Activated effector memory CD4-positive, alpha-beta T cell treated with anti-CD3 and anti-CD28 coated beads, Interleukin-2, amount 50 U/mL, for 16 hours (primary cell): ENCODE measurements at regions not wholly inside any gene's neighbourhood (a gene's known extent, or its start where the extent isn't known, plus 50 kb on each side); places are given as distances from the start of the nearest gene placed in this dataset.

ENCODE experiments used
- DNase-seq: peaks from one replicate; pipeline ENCODE4 v3.0.0-alpha.2; 2020

GRCh38 chr6:142561511-142562265, 259.9 kb downstream of the ADGRG6 start:
- DNase-seq: no peak

DNA sequence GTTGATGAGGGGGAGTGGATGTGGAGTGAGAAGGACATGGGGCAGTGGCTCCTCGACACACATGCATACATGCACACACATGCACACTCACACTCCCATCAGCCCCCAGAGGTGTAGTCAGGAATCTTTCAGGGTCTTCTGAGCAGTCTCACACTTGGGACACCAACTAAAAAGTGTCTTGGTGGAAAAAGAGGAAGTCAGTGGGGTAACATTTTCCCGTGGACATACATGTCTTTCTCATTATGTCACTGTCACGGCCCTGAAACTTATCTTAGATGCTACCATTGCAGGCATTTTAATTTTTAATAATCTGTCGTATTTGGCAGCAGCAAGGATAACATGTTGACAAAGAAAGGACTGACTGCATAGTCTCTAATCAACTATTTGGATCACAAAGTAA, 261.1 kb downstream of the ADGRG6 start:
- DNase-seq: no peak

DNA sequence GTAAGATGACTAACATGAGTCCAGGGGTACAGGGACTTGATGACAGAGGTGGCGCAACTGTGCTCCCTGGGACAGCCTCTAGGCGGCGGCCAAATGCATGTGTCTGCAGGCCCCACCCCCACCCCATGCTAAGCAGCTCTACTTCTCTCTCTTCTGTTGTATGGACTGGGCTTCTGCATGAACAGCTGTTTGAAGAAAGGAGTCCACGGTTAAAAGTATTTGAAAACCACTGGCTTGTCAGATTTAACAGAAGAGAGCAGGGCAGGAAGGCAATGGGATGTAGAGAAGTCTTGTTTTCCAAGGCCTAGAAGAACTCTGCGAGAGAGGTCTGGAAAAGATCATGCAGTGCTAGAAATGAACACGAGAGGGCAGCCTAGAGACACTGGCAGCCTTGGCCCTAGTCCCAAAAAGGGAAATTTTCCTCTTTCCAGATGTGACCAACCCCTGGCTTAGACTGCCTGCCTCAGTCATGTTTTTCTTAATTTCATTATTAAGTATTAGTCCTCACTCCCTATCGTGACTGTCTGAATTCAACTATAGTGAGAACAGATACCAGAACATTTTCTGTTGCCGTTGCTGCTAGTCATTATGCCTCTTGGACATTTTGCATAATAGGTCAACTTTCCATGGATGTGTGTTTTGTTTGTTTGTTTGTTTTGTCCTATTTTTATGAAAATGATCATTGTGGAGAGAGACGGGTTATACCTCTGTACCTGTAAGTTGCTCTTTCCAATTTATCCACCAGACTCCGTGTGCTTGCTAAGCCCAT, 265.0 kb downstream of the ADGRG6 start:
- peak; percentile 77 for DNase-seq

DNA sequence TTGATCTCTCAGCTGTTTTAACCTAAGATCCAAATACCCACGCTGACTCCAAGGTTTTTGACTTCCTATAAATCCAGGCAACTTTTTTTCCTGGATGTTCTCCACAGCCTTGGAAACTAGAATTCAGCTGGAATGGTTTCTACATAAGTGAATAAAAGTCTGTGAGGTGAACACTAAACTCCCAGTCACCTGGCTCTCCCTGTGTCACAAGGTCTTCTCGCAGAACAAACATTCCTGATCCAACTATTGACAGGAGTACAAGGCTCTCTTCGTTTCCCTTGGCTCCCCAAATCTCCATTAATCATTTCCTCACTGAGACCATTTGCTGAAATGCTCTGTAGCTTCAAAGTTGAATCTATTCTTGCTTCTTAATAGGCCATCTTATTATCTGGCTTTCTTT, 265.7 kb downstream of the ADGRG6 start:
- no peak for DNase-seq

- DNase-seq: no peak
These were observed 267.2 kb downstream of the ADGRG6 start for GRCh38 chr6:142568857-142569597.

DNA sequence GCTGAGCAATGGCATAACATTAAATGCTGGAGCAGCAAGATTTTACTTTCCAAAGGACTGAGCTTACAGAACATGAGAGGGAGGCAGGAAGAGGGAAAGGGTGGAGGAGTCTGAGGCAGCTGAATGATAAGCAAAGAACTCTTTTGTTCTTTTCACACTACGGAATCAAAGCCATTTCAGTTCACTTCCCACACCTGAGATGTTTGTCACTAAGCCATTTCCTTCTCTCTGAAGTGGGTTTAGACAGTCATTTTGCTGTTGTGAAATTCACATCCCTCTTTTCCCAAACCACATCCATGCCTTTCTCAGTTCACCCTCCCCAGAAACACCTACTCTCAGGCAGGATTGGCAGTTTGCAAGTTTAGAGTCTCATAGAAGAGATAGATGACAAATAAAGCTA, 267.9 kb downstream of the ADGRG6 start:
- no peak for DNase-seq

- DNase-seq: no peak
These were observed 268.4 kb downstream of the ADGRG6 start for GRCh38 chr6:142570221-142570671.

- DNase-seq: no peak
These were observed 291.1 kb downstream of the ADGRG6 start for GRCh38 chr6:142592876-142593275.

DNA sequence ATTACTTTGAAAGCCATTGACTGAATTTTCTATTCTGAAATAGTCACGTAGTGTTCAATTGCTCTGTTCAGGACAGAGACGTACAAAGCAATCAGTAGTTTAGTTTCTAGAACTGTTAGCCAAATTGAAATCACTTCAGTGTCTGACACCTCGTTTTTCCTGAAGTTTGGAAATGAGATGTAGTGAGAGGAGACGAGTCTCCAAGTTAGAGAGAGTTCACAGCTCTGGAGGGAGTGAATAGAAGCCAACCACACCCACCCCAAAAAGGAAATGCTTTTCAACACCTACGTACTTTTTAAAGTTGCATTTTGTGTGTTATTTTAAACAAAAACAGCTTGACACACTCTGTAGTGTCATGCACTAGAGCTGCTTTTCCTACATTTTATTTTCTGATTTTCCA, 296.0 kb downstream of the ADGRG6 start:
- no peak for DNase-seq

DNA sequence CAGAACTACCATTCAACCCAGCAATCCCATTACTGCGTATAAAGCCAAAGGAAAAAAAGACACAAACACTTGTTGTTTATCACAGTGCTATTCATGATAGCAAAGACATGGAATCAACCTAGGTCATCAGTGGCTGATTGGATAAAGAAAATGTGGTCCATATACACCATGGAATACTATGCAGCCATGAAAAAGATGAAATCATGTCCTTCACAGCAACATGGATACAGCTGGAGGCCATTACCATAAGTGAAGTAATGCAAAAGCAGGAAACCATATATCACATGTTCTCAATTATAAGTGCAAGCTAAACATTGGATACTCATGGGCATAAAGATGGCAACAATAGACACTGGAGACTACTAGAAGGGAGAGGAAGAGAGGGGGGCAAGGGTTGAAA, 299.6 kb downstream of the ADGRG6 start:
- DNase-seq: no peak

- DNase-seq: no peak
These were observed 301.2 kb downstream of the ADGRG6 start for GRCh38 chr6:142602972-142603371.

DNA sequence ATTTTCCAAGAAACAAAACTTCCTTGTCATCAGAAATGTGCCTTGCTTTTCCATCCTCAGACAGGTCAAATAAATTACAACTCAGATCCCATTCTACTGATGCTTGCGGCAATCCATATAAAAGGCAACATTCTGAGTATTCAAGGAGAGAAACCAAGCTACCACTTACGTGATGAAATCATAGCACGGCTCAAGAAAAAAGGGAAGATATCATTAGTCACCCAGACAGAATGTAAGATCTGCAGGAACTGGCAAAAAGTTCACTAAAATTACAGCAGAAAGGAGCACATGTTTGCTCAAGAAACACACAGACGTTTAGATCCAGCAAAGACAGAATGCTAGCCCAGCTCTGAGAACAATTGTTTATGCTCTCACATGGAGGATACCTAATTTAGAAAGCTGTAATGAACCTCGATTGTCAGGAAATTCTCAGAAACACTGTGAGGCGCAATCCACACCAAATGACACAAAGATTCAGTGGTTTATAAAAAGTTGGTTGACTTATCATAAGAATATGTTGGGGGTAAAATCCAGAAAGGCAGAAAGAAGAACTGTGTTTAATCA, 304.2 kb downstream of the ADGRG6 start:
- no peak for DNase-seq

DNA sequence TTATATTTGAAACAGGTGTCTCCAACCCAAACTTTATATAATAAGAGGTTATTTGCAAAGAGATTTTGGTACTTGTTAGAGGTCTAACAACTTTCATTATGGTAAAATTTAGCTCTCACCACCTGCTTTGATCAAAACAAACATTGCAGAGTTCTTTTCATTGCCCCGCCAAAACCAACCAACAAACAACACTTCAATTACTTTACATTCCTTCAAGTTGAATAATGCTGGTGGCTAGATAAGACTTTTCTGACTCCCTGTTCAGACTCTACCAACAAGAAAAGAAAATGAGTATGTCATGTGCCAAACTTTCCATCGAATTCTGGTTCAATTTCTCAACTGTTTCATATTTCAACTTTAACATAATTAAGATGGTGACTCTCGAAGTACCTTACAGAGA, 311.1 kb downstream of the ADGRG6 start:
- no peak for DNase-seq

- no peak for DNase-seq
These were observed 312.2 kb downstream of the ADGRG6 start for GRCh38 chr6:142613981-142614380.

DNA sequence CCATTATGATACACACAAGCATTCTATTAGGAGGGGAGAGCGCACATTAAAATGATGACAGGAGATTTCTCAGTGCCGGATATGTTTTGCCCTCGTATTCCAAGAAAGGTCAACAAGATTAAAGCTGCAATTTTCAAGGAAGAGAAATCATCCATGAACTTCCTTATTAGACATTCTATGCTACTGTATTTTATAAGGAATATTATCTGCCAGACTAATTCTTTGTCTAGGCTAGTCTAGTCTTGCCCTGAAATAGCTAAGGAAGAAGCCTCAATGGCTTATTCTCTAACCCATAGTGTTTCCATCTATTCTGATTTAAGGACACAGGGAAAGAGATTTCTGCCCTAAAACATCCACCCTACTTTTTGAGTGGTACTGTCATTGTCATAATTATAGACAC, 315.4 kb downstream of the ADGRG6 start:
- DNase-seq: no peak

DNA sequence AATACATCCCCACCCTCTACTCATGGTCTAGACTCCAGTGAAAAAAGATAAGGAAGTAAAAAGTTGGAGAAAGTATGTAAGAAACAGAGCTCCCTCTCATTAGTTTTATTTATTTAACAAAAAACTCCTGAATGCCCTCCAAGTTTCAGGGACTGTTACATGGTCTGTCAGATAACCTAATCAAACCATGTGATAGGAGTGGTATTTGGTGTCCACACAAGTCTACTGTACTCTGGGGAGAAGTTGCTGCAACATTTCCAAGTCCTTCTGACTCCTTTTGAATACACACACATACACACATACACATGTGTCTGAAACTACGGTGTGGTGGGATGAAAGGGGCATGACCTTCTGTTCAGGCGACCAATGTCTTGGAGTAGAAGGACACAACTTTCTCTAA, 320.0 kb downstream of the ADGRG6 start:
- no peak for DNase-seq

- DNase-seq: no peak
These were observed 319.8 kb downstream of the HIVEP2 start for GRCh38 chr6:142624978-142625715.

DNA sequence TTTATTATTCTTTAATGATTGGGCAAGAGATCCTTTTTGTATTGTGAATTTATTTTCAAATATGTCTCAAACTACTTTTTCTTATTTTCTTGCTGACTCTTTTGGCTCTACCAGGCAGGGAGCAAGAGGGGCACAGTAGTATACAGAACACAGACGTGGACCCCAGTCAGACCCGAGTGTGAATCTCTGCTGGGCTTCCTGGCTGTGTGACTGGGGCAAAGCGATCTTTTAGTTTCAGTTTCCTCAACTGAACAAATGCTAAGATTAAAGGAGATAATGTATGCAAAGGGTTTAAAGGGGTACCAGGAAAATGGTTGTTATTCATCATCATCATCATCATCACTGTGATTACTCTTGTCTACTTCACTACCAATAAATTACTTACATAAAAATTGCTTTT, 317.5 kb downstream of the HIVEP2 start:
- no peak for DNase-seq

GRCh38 chr6:142631517-142632385, 313.2 kb downstream of the HIVEP2 start:
- DNase-seq: no peak

- no peak for DNase-seq
These were observed 311.7 kb downstream of the HIVEP2 start for GRCh38 chr6:142633317-142633716.

DNA sequence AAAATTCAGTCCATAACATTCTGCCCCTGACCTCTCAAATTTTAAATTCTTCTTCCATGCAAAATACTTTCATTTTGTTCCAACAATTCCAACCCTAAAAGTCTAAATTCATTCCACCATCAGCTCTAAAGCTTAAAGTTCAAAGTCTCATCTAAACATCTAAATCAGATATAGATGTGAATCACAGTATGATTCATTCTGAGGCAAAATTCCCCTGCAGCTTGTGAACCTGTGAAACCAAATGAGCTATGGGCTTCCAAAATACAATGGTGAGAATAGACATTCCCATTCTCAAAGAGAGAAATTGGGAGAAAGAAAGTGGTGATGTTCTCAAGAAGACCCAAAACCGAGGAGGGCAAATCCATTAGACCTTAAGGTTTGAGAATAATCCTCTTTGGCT, 309.8 kb downstream of the HIVEP2 start:
- DNase-seq: no peak
